PC-9 (cell line): ENCODE measurements at regions not wholly inside any gene's neighbourhood (a gene's known extent, or its start where the extent isn't known, plus 50 kb on each side); places are given as distances from the start of the nearest gene placed in this dataset.

Experiments
- BruUV-seq: library from RNA; stranded (reverse); fragments of 400-500 nt; replicated peaks from 2 replicates; lab custom pipeline; 2021; lab: Mats Ljungman, UMichigan
- CTCF ChIA-PET: fragments of 300-600 bp; sonication (Branson Sonifier 250); formaldehyde crosslinking; loops from one replicate; lab custom pipeline; 2022; ENCODE audit warnings: antibody characterized with exemption; lab: Charles Lee
- POLR2A ChIA-PET: fragments of 300-600 bp; sonication (Branson Sonifier 250); formaldehyde crosslinking; loops from one replicate; lab custom pipeline; 2022; ENCODE audit warnings: antibody characterized with exemption; ENCODE audit not compliant: unreplicated experiment; lab: Charles Lee
- DNase-seq, 2 experiments: peaks; one replicate each; pipeline versions ENCODE4 v3.0.0 to v3.0.0-alpha.2; 2015 to 2022; ENCODE audit warnings: mixed read lengths in 1 of 2
- H2AFZ ChIP-seq: fragments of 200-600 bp; sonication (generic); 2 replicates; pipeline ENCODE4 v1.8.1; 2017; ENCODE audit warnings: antibody characterized with exemption
- H3F3A ChIP-seq: fragments of 200-600 bp; sonication (generic); 2 replicates; pipeline ENCODE4 v1.8.1; 2017; ENCODE audit warnings: antibody characterized with exemption, mild to moderate bottlenecking, low read depth; ENCODE audit not compliant: insufficient read depth
- H3K27ac ChIP-seq: fragments of 200-600 bp; sonication (generic); 2 replicates; pipeline ENCODE4 v1.6.1; 2016; ENCODE audit warnings: mixed run types
- H3K27me3 ChIP-seq: fragments of 200-600 bp; sonication (generic); 2 replicates; pipeline ENCODE4 v1.6.1; 2016; ENCODE audit warnings: low read depth, mixed run types; ENCODE audit not compliant: insufficient read depth
- H3K36me3 ChIP-seq: fragments of 200-600 bp; sonication (generic); 2 replicates; pipeline ENCODE4 v1.6.1; 2016; ENCODE audit warnings: low read depth, mixed run types
- H3K4me1 ChIP-seq: fragments of 200-600 bp; sonication (generic); replicated peaks from 2 replicates; pipeline ENCODE4 v1.6.1; 2016; ENCODE audit warnings: mixed run types; ENCODE audit not compliant: insufficient read depth
- H3K4me2 ChIP-seq: fragments of 200-600 bp; sonication (generic); 2 replicates; pipeline ENCODE4 v1.6.1; 2017; ENCODE audit warnings: mixed run types
- H3K4me3 ChIP-seq: fragments of 200-600 bp; sonication (generic); 2 replicates; pipeline ENCODE4 v1.6.1; 2016; ENCODE audit warnings: mixed run types
- H3K79me2 ChIP-seq: fragments of 200-600 bp; sonication (generic); 2 replicates; pipeline ENCODE4 v1.6.1; 2017; ENCODE audit warnings: low read depth, mixed run types
- H3K9me2 ChIP-seq: fragments of 200-600 bp; sonication (generic); 2 replicates; pipeline ENCODE4 v1.8.1; 2017; ENCODE audit warnings: mild to moderate bottlenecking; ENCODE audit not compliant: insufficient read depth
- H3K9me3 ChIP-seq: fragments of 200-600 bp; sonication (generic); 2 replicates; pipeline ENCODE4 v1.8.1; 2016; ENCODE audit warnings: low read depth; ENCODE audit not compliant: insufficient read depth
- H4K20me1 ChIP-seq: fragments of 200-600 bp; sonication (generic); 2 replicates; pipeline ENCODE4 v1.8.1; 2017; ENCODE audit not compliant: insufficient read depth
- EZH2 ChIP-seq: fragments of 200-600 bp; sonication (generic); IDR thresholded peaks from 2 replicates; pipeline ENCODE4 v1.8.0; 2017; ENCODE audit warnings: antibody characterized with exemption, low read depth
- intact Hi-C: fragments of 100-400 bp; cut with micrococcal nuclease; formaldehyde crosslinking; loops from one replicate; pipeline ENCODE4 v1.10.0; 2022; ENCODE audit not compliant: unreplicated experiment
- TF ChIP-seq, protein P1 (sequence below): fragments of 200-600 bp; sonication (generic); conservative IDR thresholded peaks from 2 replicates; pipeline ENCODE4 v1.6.1; 2017; ENCODE audit warnings: mixed run types, antibody characterized with exemption, mild to moderate bottlenecking, moderate library complexity

GRCh38 chr3:68142441-68142840, 488.0 kb upstream of the SUCLG2 start:
- CTCF ChIA-PET, result interaction anchor here (0.6 kb wide), 1 partner anchor 24 kb away, joined by 5 read pairs; no protein-coding TSS in a partner anchor
- no TSS peak for BruUV-seq
- POLR2A ChIA-PET, result no interaction called here

GRCh38 chr3:68139897-68140296, 485.5 kb upstream of the SUCLG2 start:
- ChIA-PET POLR2A (no interaction called here), CTCF (no interaction called here)
- no peaks in the 10 kb centered on the region; the same call in 1 of the 2 replicates for H3K27me3 ChIP-seq
- BruUV-seq, result no TSS peak
- no peak overlapping the region for H3K4me3 ChIP-seq
- no peak overlapping the region for H2AFZ ChIP-seq
- no peak overlapping the region for H3K4me2 ChIP-seq
- no peaks in the 10 kb centered on the region for H3K9me3 ChIP-seq
- no peaks in the 10 kb centered on the region for H3K4me1 ChIP-seq
- no peaks in the 10 kb centered on the region for H4K20me1 ChIP-seq
- no peak overlapping the region for H3K27ac ChIP-seq
- DNase-seq, result no peak
- intact Hi-C loops, result no loop called here
- H3F3A ChIP-seq, result no peaks in the 10 kb centered on the region
- H3K36me3 ChIP-seq, result no peaks in the 10 kb centered on the region
- TF ChIP-seq, protein P1, sequence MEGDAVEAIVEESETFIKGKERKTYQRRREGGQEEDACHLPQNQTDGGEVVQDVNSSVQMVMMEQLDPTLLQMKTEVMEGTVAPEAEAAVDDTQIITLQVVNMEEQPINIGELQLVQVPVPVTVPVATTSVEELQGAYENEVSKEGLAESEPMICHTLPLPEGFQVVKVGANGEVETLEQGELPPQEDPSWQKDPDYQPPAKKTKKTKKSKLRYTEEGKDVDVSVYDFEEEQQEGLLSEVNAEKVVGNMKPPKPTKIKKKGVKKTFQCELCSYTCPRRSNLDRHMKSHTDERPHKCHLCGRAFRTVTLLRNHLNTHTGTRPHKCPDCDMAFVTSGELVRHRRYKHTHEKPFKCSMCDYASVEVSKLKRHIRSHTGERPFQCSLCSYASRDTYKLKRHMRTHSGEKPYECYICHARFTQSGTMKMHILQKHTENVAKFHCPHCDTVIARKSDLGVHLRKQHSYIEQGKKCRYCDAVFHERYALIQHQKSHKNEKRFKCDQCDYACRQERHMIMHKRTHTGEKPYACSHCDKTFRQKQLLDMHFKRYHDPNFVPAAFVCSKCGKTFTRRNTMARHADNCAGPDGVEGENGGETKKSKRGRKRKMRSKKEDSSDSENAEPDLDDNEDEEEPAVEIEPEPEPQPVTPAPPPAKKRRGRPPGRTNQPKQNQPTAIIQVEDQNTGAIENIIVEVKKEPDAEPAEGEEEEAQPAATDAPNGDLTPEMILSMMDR, result no peak
- no peak for TF ChIP-seq EZH2
- H3K9me2 ChIP-seq, result no peaks in the 10 kb centered on the region
- no peaks in the 10 kb centered on the region for H3K79me2 ChIP-seq

More at GRCh38 chr3:68142441-68142840, 488.0 kb upstream of the SUCLG2 start:
- no peak for DNase-seq
- Histone ChIP-seq H2AFZ (no peak overlapping the region), H3K79me2 (no peaks in the 10 kb centered on the region), H3K27ac (no peak overlapping the region), H3K4me1 (no peaks in the 10 kb centered on the region), H4K20me1 (no peaks in the 10 kb centered on the region), H3K4me2 (no peak overlapping the region), H3K9me3 (no peaks in the 10 kb centered on the region), H3K4me3 (no peak overlapping the region), H3K36me3 (no peaks in the 10 kb centered on the region), H3K27me3 (no peaks in the 10 kb centered on the region), H3K9me2 (no peaks in the 10 kb centered on the region), H3F3A (no peaks in the 10 kb centered on the region)
- intact Hi-C loops, result no loop called here
- TF ChIP-seq, protein P1, result no peak
- no peak for TF ChIP-seq EZH2

- CTCF ChIA-PET, result no interaction called here
- intact Hi-C loops, result no loop called here
- no peak for TF ChIP-seq EZH2
- TF ChIP-seq, protein P1, result no peak
- Histone ChIP-seq H3K4me2 (no peak overlapping the region), H3K4me3 (no peak overlapping the region), H3K9me2 (no peaks in the 10 kb centered on the region), H3K9me3 (no peaks in the 10 kb centered on the region), H3K36me3 (no peaks in the 10 kb centered on the region), H3K79me2 (no peaks in the 10 kb centered on the region), H3K27ac (no peak overlapping the region), H2AFZ (no peak overlapping the region), H3K27me3 (no peaks in the 10 kb centered on the region; the same call in 1 of the 2 replicates), H4K20me1 (no peaks in the 10 kb centered on the region), H3K4me1 (no peaks in the 10 kb centered on the region), H3F3A (no peaks in the 10 kb centered on the region)
- DNase-seq, result no peak
- no TSS peak for BruUV-seq
- POLR2A ChIA-PET, result no interaction called here
Measured at GRCh38 chr3:68136411-68136810, 482.0 kb upstream of the SUCLG2 start.
